Mesenchymal stem cell (in vitro differentiated cells and primary cell): ENCODE measurements at regions not wholly inside any gene's neighbourhood (a gene's known extent, or its start where the extent isn't known, plus 50 kb on each side); places are given as distances from the start of the nearest gene placed in this dataset.

Source experiments
- DNase-seq: peaks from one replicate; pipeline ENCODE4 v3.0.0-alpha.2; 2013
- H2AFZ ChIP-seq: one replicate; pipeline ENCODE4 v1.6.1; 2013; ENCODE audit warnings: low read depth, mild to moderate bottlenecking, control low read depth, inconsistent platforms, low read length, moderate library complexity
- H2AK5ac ChIP-seq: 2 replicates; pipeline ENCODE4 v1.6.1; 2013; ENCODE audit warnings: low read length, moderate library complexity, mild to moderate bottlenecking, inconsistent platforms; ENCODE audit not compliant: severe bottlenecking
- H2BK120ac ChIP-seq: one replicate; pipeline ENCODE4 v1.6.1; 2013; ENCODE audit warnings: low read depth, mild to moderate bottlenecking, inconsistent platforms, low read length, moderate library complexity
- H2BK12ac ChIP-seq, 2 experiments: one replicate each; pipeline ENCODE4 v1.6.1; 2013; ENCODE audit warnings: inconsistent platforms in 2 of 2, low read length in 2 of 2, mild to moderate bottlenecking in 2 of 2, moderate library complexity in 2 of 2, control low read depth in 1 of 2
- H2BK15ac ChIP-seq: one replicate; pipeline ENCODE4 v1.6.1; 2013; ENCODE audit warnings: mild to moderate bottlenecking, low read depth, inconsistent platforms; ENCODE audit not compliant: poor library complexity, severe bottlenecking
- H2BK5ac ChIP-seq: 2 replicates; pipeline ENCODE4 v1.6.1; 2013; ENCODE audit warnings: low read depth, mild to moderate bottlenecking, low read length, control low read depth, inconsistent platforms; ENCODE audit not compliant: poor library complexity, severe bottlenecking
- H3K14ac ChIP-seq, 2 experiments: one replicate each; pipeline ENCODE4 v1.6.1; 2013; ENCODE audit warnings: inconsistent platforms in 2 of 2, low read length in 2 of 2, control low read depth in 1 of 2, mild to moderate bottlenecking in 1 of 2, moderate library complexity in 1 of 2
- H3K18ac ChIP-seq, 2 experiments: one replicate each; pipeline ENCODE4 v1.6.1; 2013; ENCODE audit warnings: inconsistent platforms in 2 of 2, low read length in 2 of 2, control low read depth in 1 of 2, low read depth in 1 of 2, mild to moderate bottlenecking in 1 of 2
- H3K23ac ChIP-seq, 2 experiments: one replicate each; pipeline ENCODE4 v1.6.1; 2013; ENCODE audit warnings: inconsistent platforms in 2 of 2, low read length in 2 of 2, mild to moderate bottlenecking in 2 of 2, moderate library complexity in 2 of 2, control low read depth in 1 of 2
- H3K27ac ChIP-seq: 2 replicates; pipeline ENCODE4 v1.5.1; 2013; ENCODE audit warnings: mild to moderate bottlenecking, moderate library complexity, low read length, control low read depth, inconsistent platforms; ENCODE audit not compliant: poor library complexity, severe bottlenecking
- H3K27me3 ChIP-seq, 2 experiments: 2 replicates each; pipeline versions ENCODE4 v1.6.1 to v1.7.0; 2013; ENCODE audit warnings: low read length in 2 of 2, mild to moderate bottlenecking in 2 of 2, moderate library complexity in 2 of 2, control low read depth in 1 of 2, inconsistent platforms in 1 of 2; ENCODE audit not compliant: control insufficient read depth in 1 of 2, insufficient read depth in 1 of 2
- H3K36me3 ChIP-seq, 2 experiments: 2 replicates each; pipeline versions ENCODE4 v1.6.1 to v1.7.0; 2013; ENCODE audit warnings: low read length in 2 of 2, control low read depth in 1 of 2, inconsistent platforms in 1 of 2, low read depth in 1 of 2, mild to moderate bottlenecking in 1 of 2; ENCODE audit not compliant: insufficient read depth in 2 of 2, control insufficient read depth in 1 of 2
- H3K4ac ChIP-seq, 2 experiments: one replicate each; pipeline ENCODE4 v1.6.1; 2013; ENCODE audit warnings: inconsistent platforms in 2 of 2, low read length in 2 of 2, mild to moderate bottlenecking in 2 of 2, moderate library complexity in 2 of 2, control low read depth in 1 of 2, low read depth in 1 of 2
- H3K4me1 ChIP-seq: 2 replicates; pipeline ENCODE4 v1.6.1; 2013; ENCODE audit warnings: low read depth, low read length, control low read depth; ENCODE audit not compliant: control insufficient read depth, insufficient read depth
- H3K4me2 ChIP-seq: 2 replicates; pipeline ENCODE4 v1.6.1; 2013; ENCODE audit warnings: low read length, mild to moderate bottlenecking, inconsistent platforms; ENCODE audit not compliant: poor library complexity, severe bottlenecking
- H3K4me3 ChIP-seq, 2 experiments: 2 replicates each; pipeline versions ENCODE4 v1.5.1 to v1.7.0; 2013; ENCODE audit warnings: low read length in 2 of 2, mild to moderate bottlenecking in 2 of 2, control low read depth in 1 of 2, low read depth in 1 of 2; ENCODE audit not compliant: insufficient read depth in 1 of 2
- H3K79me1 ChIP-seq: replicated peaks from 2 replicates; pipeline ENCODE4 v1.6.1; 2013; ENCODE audit warnings: mild to moderate bottlenecking, control low read depth, low read length, inconsistent platforms; ENCODE audit not compliant: poor library complexity, severe bottlenecking
- H3K9ac ChIP-seq: 2 replicates; pipeline ENCODE4 v1.7.0; 2013; ENCODE audit warnings: mild to moderate bottlenecking, low read length, moderate library complexity
- H3K9me3 ChIP-seq: 2 replicates; pipeline ENCODE4 v1.7.0; 2013; ENCODE audit warnings: mild to moderate bottlenecking, low read length; ENCODE audit not compliant: control insufficient read depth
- H4K8ac ChIP-seq: one replicate; pipeline ENCODE4 v1.6.1; 2013; ENCODE audit warnings: inconsistent platforms, mild to moderate bottlenecking, low read length, moderate library complexity
- H4K91ac ChIP-seq: one replicate; pipeline ENCODE4 v1.6.1; 2013; ENCODE audit warnings: mild to moderate bottlenecking, low read length, inconsistent platforms
- WGBS: methylation state at CpG from one replicate; pipeline ENCODE4 v1.1.7; 2013; ENCODE audit warnings: mixed read lengths; 5-methylcytosine and 5-hydroxymethylcytosine counted together

DNA sequence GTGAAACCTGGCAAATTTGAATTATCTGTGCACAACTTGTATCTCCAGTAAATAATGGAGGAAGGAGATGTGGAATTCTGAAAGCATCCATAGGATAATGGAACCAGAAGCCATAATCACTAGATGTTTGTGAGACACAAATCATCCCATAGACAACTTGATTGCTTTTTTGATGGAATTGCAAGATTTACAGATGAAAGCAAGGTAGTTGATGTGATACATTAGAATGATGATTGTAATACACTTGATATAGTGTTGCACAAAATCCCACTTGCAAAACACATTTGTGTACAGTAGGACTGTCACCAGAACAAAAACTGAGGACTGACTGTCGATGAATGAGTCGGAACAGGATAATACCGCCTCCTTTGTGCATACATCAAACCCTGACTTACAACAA, 178.3 kb downstream of the IRS2 start:
- Histone ChIP-seq H3K4me2 (no peak overlapping the region), H3K79me1 (no peaks in the 10 kb centered on the region), H2BK12ac (no peak overlapping the region), H2BK5ac (no peak overlapping the region), H4K8ac (no peak overlapping the region), H2BK120ac (no peak overlapping the region), H2BK15ac (no peak overlapping the region), H3K18ac (no peak overlapping the region), H3K27me3 (no peaks in the 10 kb centered on the region), H2AK5ac (no peak overlapping the region), H3K23ac (no peak overlapping the region), H3K4me3 (no peak overlapping the region), H3K9ac (no peak overlapping the region), H3K36me3 (no peaks in the 10 kb centered on the region), H3K4me1 (no peaks in the 10 kb centered on the region), H3K14ac (no peak overlapping the region), H3K27ac (no peak overlapping the region), H2AFZ (no peak overlapping the region), H3K4ac (no peak overlapping the region), H4K91ac (no peak overlapping the region), H3K9me3 (no peaks in the 10 kb centered on the region)
- DNase-seq = no peak
- WGBS = 83% methylated on average over 2 of the region's 3 CpGs

DNA sequence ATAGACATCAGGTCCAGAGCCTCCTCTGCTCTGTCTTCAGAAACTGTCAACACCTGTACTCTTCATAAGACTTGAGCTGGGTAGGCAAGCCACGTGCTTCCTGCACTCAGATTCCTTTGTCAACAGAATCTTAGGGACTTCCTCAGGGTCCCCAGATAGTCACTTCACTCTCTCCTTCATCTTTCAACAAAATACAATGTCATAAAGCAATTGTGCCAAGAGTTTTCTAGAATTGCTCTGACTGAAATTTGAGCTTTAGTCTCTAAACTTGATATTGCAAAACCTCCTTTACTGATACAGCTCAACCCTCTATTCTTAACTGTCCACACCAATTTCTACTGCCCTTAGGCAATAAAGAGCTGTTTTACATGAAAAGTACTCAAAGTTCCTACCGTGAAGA, 179.9 kb downstream of the IRS2 start:
- Histone ChIP-seq H3K27ac (no peak overlapping the region), H2BK12ac (no peak overlapping the region), H3K4me1 (no peaks in the 10 kb centered on the region), H3K79me1 (no peaks in the 10 kb centered on the region), H3K9ac (no peak overlapping the region), H3K4ac (no peak overlapping the region), H3K18ac (no peak overlapping the region), H3K14ac (no peak overlapping the region), H3K27me3 (no peaks in the 10 kb centered on the region), H2BK5ac (no peak overlapping the region), H2AFZ (no peak overlapping the region), H3K4me2 (no peak overlapping the region), H4K8ac (no peak overlapping the region), H3K9me3 (no peaks in the 10 kb centered on the region), H4K91ac (no peak overlapping the region), H2BK15ac (no peak overlapping the region), H3K36me3 (no peaks in the 10 kb centered on the region), H3K4me3 (no peak overlapping the region), H2BK120ac (no peak overlapping the region), H2AK5ac (no peak overlapping the region), H3K23ac (no peak overlapping the region)
- no peak for DNase-seq
- 78% methylated on average over 1 of the region's 2 CpGs for WGBS

DNA sequence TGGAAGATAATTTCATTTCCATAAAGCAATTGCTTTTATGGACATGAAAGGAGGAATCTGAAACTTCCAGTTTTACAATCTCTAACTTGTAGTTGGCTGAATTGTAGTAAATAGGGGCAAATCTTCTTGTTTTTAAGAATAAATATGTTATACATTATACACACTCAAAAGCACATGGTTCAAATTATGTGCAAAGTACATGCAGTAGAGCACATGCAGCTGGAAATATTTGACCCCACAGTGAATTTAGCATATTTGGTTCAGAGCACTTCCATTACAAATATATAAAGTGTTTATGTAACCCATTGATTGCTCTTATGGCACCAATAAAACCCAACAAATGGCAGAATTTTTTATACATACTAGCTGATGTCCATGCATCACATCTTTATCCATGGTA, 180.5 kb downstream of the IRS2 start:
- Histone ChIP-seq H3K79me1 (no peaks in the 10 kb centered on the region), H3K27ac (no peak overlapping the region), H3K9me3 (no peaks in the 10 kb centered on the region), H3K4me3 (no peak overlapping the region), H4K91ac (no peak overlapping the region), H2BK120ac (no peak overlapping the region), H3K27me3 (no peaks in the 10 kb centered on the region), H4K8ac (no peak overlapping the region), H2BK15ac (no peak overlapping the region), H3K4me2 (no peak overlapping the region), H3K18ac (no peak overlapping the region), H3K36me3 (no peaks in the 10 kb centered on the region), H3K9ac (no peak overlapping the region), H2AK5ac (no peak overlapping the region), H2BK5ac (no peak overlapping the region), H2BK12ac (no peak overlapping the region), H3K4ac (no peak overlapping the region), H3K23ac (no peak overlapping the region), H3K4me1 (no peaks in the 10 kb centered on the region), H3K14ac (no peak overlapping the region), H2AFZ (no peak overlapping the region)
- no peak for DNase-seq

DNA sequence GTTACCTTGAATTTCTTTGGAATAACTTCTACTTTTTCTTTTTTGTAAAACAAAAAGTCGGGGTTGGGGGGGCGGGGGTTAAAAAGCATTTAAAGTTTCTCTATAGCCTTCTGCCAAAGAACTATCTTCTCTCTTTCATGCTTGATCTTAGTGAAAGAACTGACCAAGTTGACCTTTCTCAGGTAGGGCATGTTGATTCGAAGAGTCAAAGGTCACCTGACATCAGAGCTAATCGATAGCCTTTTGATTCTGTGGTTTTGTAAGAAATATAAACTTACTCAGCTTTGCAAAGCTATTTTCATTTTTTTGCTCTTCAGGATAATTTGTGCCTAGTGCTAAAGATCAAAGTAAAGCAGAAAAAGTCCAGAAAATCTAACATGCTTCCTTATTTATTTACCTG, 181.5 kb downstream of the IRS2 start:
- Histone ChIP-seq H3K9me3 (no peaks in the 10 kb centered on the region), H3K79me1 (no peaks in the 10 kb centered on the region), H2BK120ac (no peak overlapping the region), H3K18ac (no peak overlapping the region), H2BK12ac (no peak overlapping the region), H2AK5ac (no peak overlapping the region), H3K4me2 (no peak overlapping the region), H3K9ac (no peak overlapping the region), H2AFZ (no peak overlapping the region), H3K23ac (no peak overlapping the region), H3K4me3 (no peak overlapping the region), H2BK15ac (no peak overlapping the region), H3K27ac (no peak overlapping the region), H3K27me3 (no peaks in the 10 kb centered on the region), H3K36me3 (no peaks in the 10 kb centered on the region), H3K4ac (no peak overlapping the region), H2BK5ac (no peak overlapping the region), H4K91ac (no peak overlapping the region), H4K8ac (no peak overlapping the region), H3K14ac (no peak overlapping the region), H3K4me1 (peaks cover 2% of the 10 kb centered on the region)
- 100% methylated on average over 1 of the region's 4 CpGs for WGBS
- DNase-seq = no peak
